ENCODE measurements at regions not wholly inside any gene's neighbourhood (a gene's known extent, or its start where the extent isn't known, plus 50 kb on each side); places are given as distances from the start of the nearest gene placed in this dataset.

DNA sequence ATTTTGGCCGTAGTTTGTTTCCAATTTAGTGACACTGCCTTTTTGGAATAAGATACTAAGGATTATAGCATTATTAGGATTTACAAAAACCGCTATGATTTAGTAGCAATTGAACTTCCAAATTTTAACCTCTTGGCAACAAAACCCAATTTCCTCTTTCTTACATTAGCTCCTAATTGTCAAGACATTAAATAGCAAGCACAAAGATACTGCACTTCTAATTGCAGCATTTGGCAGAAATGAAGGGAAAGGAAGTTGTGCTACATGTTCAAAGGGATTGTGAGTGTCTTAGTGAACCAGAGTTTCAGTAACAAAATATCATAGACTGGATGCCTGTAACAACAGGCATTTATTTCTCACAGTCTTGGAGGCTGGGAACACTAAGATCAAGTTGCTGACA, 99.9 kb downstream of the NUF2 start:
- intact Hi-C loops (cut with DNase I) = no loop called here
- H3K27ac ChIP-seq = no peak overlapping the region
- no peak overlapping the region for H3K9ac ChIP-seq (ENCODE audit: low read depth in 2 of 2, low read length in 2 of 2)
- H3K9me3 ChIP-seq = no peaks in the 10 kb centered on the region
- no peaks in the 10 kb centered on the region for H3K36me3 ChIP-seq
- TF ChIP-seq, protein P1, sequence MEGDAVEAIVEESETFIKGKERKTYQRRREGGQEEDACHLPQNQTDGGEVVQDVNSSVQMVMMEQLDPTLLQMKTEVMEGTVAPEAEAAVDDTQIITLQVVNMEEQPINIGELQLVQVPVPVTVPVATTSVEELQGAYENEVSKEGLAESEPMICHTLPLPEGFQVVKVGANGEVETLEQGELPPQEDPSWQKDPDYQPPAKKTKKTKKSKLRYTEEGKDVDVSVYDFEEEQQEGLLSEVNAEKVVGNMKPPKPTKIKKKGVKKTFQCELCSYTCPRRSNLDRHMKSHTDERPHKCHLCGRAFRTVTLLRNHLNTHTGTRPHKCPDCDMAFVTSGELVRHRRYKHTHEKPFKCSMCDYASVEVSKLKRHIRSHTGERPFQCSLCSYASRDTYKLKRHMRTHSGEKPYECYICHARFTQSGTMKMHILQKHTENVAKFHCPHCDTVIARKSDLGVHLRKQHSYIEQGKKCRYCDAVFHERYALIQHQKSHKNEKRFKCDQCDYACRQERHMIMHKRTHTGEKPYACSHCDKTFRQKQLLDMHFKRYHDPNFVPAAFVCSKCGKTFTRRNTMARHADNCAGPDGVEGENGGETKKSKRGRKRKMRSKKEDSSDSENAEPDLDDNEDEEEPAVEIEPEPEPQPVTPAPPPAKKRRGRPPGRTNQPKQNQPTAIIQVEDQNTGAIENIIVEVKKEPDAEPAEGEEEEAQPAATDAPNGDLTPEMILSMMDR (IDR thresholded peaks at IDR 0.05) = no peak
- H3K4me1 ChIP-seq = no peaks in the 10 kb centered on the region
- no peaks in the 10 kb centered on the region for H3K27me3 ChIP-seq
- no peak overlapping the region for H3K4me3 ChIP-seq
- DNase-seq = no peak

DNA sequence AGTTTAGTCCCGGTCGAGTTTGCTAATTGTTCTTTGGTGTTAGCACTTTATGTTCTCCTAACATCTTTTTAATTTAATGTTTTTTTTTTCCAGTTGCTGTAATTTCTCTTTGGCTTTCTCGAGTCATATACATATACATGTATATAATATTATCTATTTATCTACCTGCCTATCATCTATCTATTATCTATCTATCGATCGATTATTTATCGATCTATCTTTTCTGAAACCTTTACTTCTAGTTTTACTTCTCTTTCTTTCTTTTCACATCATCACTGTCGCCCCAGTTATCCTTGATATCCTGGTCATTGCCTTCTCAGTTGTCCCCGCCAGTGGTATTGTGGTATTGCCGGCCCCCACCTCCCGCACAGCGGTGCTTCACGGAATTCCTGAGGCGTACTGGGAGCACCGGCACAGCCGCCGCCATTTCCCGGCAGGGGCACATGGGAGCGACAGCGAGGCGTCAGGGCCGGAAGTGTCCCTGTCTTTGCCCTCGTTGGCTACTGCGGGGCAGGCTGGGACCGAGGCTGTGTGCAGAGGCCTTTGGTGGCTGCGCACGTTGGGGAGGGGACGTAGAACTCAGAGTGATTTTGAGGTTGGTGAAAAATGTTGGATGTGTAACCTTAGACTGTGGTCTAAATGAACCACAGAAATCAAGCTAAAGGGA, 101.1 kb downstream of the NUF2 start:
- Histone ChIP-seq H3K9ac (ENCODE audit: low read depth in 2 of 2, low read length in 2 of 2) (no peak overlapping the region), H3K36me3 (no peaks in the 10 kb centered on the region), H3K27me3 (no peaks in the 10 kb centered on the region), H3K4me1 (no peaks in the 10 kb centered on the region), H3K4me3 (no peak overlapping the region), H3K9me3 (no peaks in the 10 kb centered on the region), H3K27ac (no peak overlapping the region)
- TF ChIP-seq, protein P1 (IDR thresholded peaks at IDR 0.05) = no peak
- DNase-seq = no peak
- intact Hi-C loops (cut with DNase I) = no loop called here

DNA sequence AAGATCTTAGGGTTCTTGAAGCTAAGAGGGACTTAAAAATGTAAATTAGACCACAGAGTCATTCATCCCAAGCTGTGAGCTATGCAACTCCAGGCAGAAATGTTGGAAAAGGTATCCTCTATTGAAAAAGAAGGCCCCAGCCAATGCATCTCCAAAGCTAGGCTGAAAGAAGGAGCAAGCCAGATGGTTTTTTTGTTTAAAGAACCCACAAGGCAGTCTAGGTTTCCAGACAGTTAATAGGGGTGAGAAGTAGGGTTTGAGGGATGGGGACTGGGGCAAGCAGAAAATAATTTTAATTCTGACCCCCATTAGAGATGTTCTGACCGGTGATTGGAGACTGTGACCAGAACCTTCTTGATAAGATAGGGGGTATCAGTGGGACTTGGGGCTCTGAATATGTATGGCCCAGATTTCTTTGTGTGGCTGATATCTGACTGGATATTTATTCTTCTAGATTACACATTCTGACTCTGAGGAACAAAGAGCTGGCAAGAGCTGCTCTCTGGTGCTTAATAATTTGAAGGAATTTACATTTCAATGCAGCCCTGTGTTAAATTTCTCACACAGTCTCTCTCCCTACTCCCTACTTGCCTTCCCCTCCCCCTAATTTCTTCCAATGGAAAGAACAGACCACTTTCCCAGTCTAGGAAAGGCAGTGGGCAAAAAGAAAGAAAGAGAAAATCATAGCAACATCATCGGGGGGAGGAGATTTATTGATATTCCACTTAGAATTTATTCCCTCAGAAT, 104.9 kb downstream of the NUF2 start:
- Histone ChIP-seq H3K9me3 (no peaks in the 10 kb centered on the region), H3K9ac (ENCODE audit: low read depth in 2 of 2, low read length in 2 of 2) (no peak overlapping the region), H3K4me1 (no peaks in the 10 kb centered on the region), H3K27ac (no peak overlapping the region), H3K27me3 (no peaks in the 10 kb centered on the region), H3K36me3 (no peaks in the 10 kb centered on the region), H3K4me3 (no peak overlapping the region)
- DNase-seq = no peak
- TF ChIP-seq, protein P1 (IDR thresholded peaks at IDR 0.05) = no peak
- intact Hi-C loops (cut with DNase I) = no loop called here

DNA sequence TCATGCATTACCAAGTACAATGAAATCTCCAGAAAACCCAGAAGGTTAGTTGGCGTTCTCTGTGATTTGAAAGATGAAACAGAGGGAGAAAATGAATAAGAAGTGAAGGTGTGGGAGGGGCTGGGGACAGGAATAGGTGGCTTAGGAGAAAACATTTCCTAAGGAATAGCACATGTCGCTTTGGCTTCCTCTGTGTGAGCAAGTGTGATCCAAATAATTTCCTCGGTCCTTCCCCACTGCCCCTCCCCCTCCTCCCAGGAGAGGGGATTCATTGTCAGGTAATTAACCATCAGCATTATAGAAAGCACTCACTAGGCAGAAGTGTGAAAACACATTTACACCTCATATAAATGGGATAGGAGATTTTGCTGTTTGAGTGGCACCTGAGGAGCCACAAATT, 105.5 kb downstream of the NUF2 start:
- Histone ChIP-seq H3K9ac (ENCODE audit: low read depth in 2 of 2, low read length in 2 of 2) (no peak overlapping the region), H3K4me3 (no peak overlapping the region), H3K4me1 (no peaks in the 10 kb centered on the region), H3K36me3 (no peaks in the 10 kb centered on the region), H3K9me3 (no peaks in the 10 kb centered on the region), H3K27ac (no peak overlapping the region), H3K27me3 (no peaks in the 10 kb centered on the region)
- no peak for DNase-seq
- intact Hi-C loops (cut with DNase I) = no loop called here
- TF ChIP-seq, protein P1 (IDR thresholded peaks at IDR 0.05) = no peak

DNA sequence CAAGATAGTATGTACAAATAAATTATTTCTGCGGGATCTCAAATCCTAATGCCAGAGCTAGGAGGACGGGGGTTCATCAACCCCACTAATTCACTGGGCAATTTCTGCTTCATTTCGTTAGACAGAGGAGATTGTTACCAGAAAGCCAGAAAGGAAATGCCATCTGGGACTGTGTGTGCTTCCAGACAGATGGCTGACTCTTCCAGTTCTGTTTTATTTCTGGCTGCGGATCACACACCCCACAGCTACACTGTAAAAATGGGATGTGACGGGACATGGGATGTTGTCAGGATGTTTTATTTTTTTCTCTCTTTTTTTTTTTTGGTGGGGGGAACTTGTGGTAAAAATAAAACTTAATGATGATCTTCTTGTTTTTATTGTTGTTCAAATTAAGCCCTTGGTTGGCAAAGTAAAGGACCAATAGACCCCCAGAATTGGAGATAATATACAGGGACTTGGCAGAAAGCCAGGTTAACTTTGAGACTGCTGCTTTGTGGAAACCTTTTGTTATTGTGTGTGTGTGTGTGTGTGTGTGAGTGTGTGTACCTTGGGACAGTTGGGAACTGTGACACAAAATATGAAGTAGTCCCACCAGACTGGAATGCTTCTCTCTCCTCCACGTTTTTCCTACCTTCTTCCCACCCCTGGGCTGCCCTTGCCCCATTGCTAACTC, 114.5 kb downstream of the NUF2 start:
- Histone ChIP-seq H3K4me3 (no peak overlapping the region), H3K36me3 (no peaks in the 10 kb centered on the region), H3K9me3 (no peaks in the 10 kb centered on the region), H3K9ac (ENCODE audit: low read depth in 2 of 2, low read length in 2 of 2) (no peak overlapping the region), H3K4me1 (no peaks in the 10 kb centered on the region), H3K27me3 (no peaks in the 10 kb centered on the region), H3K27ac (no peak overlapping the region)
- intact Hi-C loops (cut with DNase I) = no loop called here
- no peak for DNase-seq
- TF ChIP-seq, protein P1 (IDR thresholded peaks at IDR 0.05) = no peak
